Kidney glomerular epithelial cell (primary cell): ENCODE measurements at regions not wholly inside any gene's neighbourhood (a gene's known extent, or its start where the extent isn't known, plus 50 kb on each side); places are given as distances from the start of the nearest gene placed in this dataset.
"Not testable (repeated sequence)": the region's sequence is repeated elsewhere in the genome, so short reads cannot be mapped to it uniquely, and the experiment has no call there.

Experiments used
- DNase-seq: peaks from one replicate; lab custom pipeline; 2025; lab: John Stamatoyannopoulos, UW

GRCh38 chr22:19662049-19662684 is 52.1 kb upstream of the SEPTIN5 start:
- DNase-seq: not testable (repeated sequence)

DNA sequence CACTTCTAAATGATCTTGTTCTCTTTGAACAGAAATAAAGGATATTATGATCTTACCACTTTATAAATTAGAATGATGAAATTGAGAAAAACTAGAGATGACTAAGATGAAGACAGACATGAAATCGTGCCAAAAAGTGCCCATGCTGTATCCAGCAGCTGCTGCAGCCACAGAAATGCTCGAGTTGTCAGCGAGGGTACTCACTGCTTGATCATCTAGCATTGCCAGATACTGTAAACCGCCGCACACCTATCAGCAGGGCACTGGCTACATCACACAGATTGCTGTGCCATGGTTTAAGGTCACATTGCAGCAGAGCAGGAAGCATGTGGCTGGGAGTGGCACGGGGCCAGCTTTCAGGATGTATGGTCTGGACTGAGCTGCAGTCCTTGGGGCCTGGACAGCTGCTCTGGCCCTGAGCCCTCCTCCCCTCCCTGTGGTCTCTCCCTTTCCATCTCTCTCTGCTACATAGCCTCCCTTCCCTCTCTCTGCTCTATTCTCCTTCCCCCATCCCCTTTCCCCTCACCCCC is 51.0 kb upstream of the SEPTIN5 start:
- DNase-seq: no peak

GRCh38 chr22:19663821-19664355 is 50.4 kb upstream of the SEPTIN5 start:
- DNase-seq: no peak

DNA sequence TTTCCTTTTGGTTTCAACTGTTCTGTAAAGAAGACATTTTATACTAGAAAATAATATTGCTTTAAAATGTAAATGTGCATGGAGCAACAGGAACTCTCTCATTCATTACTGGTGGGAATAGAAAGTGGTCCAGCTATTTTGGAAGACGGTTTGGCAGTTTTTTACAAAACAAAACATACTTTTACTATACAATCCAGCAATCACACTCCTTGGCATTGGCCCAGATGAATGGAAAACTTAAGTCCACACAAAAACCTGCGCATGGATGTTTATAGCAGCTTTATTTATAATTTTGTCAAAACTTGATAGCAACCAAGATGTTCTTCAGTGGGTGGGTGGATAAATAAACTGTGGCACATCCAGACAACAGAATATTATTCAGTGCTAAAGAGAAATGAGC is 49.9 kb upstream of the SEPTIN5 start:
- no peak for DNase-seq
